ENCODE measurements at regions not wholly inside any gene's neighbourhood (a gene's known extent, or its start where the extent isn't known, plus 50 kb on each side); places are given as distances from the start of the nearest gene placed in this dataset.

- Histone ChIP-seq H3K4me3 (replicated peaks; ENCODE audit: low read depth, low read length) (no peak overlapping the region), H3K36me3 (ENCODE audit: control insufficient read depth, insufficient read depth, low read length) (no peaks in the 10 kb centered on the region), H3K27me3 (replicated peaks; ENCODE audit: control insufficient read depth, insufficient read depth, low read length) (no peaks in the 10 kb centered on the region)
- TF ChIP-seq CTCF (IDR thresholded peaks at IDR 0.05; ENCODE audit: insufficient read depth, low read length, poor library complexity, severe bottlenecking) = no peak
- DNase-seq (ENCODE audit: extremely low read depth, insufficient read length) = no peak
These were observed 113.5 kb downstream of the NPIPB5 start for GRCh38 chr16:22624038-22624799.

- Histone ChIP-seq H3K36me3 (ENCODE audit: control insufficient read depth, insufficient read depth, low read length) (no peaks in the 10 kb centered on the region), H3K27me3 (replicated peaks; ENCODE audit: control insufficient read depth, insufficient read depth, low read length) (no peaks in the 10 kb centered on the region), H3K4me3 (replicated peaks; ENCODE audit: low read depth, low read length) (no peak overlapping the region)
- no peak for DNase-seq (ENCODE audit: extremely low read depth, insufficient read length)
- no peak for TF ChIP-seq CTCF (IDR thresholded peaks at IDR 0.05; ENCODE audit: insufficient read depth, low read length, poor library complexity, severe bottlenecking)
These were observed 114.3 kb downstream of the NPIPB5 start for GRCh38 chr16:22624800-22625533.

- no peak overlapping the region for H3K4me3 ChIP-seq (replicated peaks; ENCODE audit: low read depth, low read length)
- DNase-seq (ENCODE audit: extremely low read depth, insufficient read length) = no peak
- no peaks in the 10 kb centered on the region for H3K27me3 ChIP-seq (replicated peaks; ENCODE audit: control insufficient read depth, insufficient read depth, low read length)
- no peaks in the 10 kb centered on the region for H3K36me3 ChIP-seq (ENCODE audit: control insufficient read depth, insufficient read depth, low read length)
- TF ChIP-seq CTCF (IDR thresholded peaks at IDR 0.05; ENCODE audit: insufficient read depth, low read length, poor library complexity, severe bottlenecking) = no peak
These were observed 115.3 kb downstream of the NPIPB5 start for GRCh38 chr16:22625967-22626366.

GRCh38 chr16:22627043-22627442 is 116.4 kb downstream of the NPIPB5 start:
- no peak for TF ChIP-seq CTCF (IDR thresholded peaks at IDR 0.05; ENCODE audit: insufficient read depth, low read length, poor library complexity, severe bottlenecking)
- H3K4me3 ChIP-seq (replicated peaks; ENCODE audit: low read depth, low read length) = no peak overlapping the region
- no peak for DNase-seq (ENCODE audit: extremely low read depth, insufficient read length)

GRCh38 chr16:22628994-22629393 is 118.3 kb downstream of the NPIPB5 start:
- no peak for TF ChIP-seq CTCF (IDR thresholded peaks at IDR 0.05; ENCODE audit: insufficient read depth, low read length, poor library complexity, severe bottlenecking)
- no peaks in the 10 kb centered on the region for H3K36me3 ChIP-seq (ENCODE audit: control insufficient read depth, insufficient read depth, low read length)
- H3K4me3 ChIP-seq (replicated peaks; ENCODE audit: low read depth, low read length) = no peak overlapping the region
- DNase-seq (ENCODE audit: extremely low read depth, insufficient read length) = no peak
- H3K27me3 ChIP-seq (replicated peaks; ENCODE audit: control insufficient read depth, insufficient read depth, low read length) = no peaks in the 10 kb centered on the region

More at GRCh38 chr16:22627043-22627442, 116.4 kb downstream of the NPIPB5 start:
- no peaks in the 10 kb centered on the region for H3K36me3 ChIP-seq (ENCODE audit: control insufficient read depth, insufficient read depth, low read length)
- H3K27me3 ChIP-seq (replicated peaks; ENCODE audit: control insufficient read depth, insufficient read depth, low read length) = no peaks in the 10 kb centered on the region

All from GM06990 (cell line).